NCI-H2196 (cell line): ENCODE measurements at regions not wholly inside any gene's neighbourhood (a gene's known extent, or its start where the extent isn't known, plus 50 kb on each side); places are given as distances from the start of the nearest gene placed in this dataset.

Source experiments
- DNase-seq: peaks from one replicate; lab custom pipeline; 2025; ENCODE audit not compliant: unreplicated experiment; lab: John Stamatoyannopoulos, UW

DNA sequence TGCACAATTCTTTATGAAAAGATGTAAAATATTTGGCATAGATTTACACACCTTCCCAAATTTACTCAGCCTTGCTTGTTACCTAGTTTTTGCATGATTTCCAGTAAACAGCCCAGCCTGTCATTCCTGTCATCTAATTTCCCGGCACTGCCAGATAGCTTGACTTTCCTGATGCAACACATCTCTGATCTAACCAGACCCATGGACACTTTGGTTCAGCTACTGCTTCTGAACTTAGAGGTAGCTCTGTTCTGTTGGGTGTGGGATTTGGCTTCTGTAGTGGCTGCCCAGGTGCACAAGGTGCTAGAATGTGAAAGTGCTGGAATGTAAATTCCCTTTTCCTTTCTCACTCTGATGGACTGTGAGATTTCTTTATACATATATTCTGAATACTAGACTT lies 1033.5 kb downstream of the SLITRK1 start:
- no peak for DNase-seq

DNA sequence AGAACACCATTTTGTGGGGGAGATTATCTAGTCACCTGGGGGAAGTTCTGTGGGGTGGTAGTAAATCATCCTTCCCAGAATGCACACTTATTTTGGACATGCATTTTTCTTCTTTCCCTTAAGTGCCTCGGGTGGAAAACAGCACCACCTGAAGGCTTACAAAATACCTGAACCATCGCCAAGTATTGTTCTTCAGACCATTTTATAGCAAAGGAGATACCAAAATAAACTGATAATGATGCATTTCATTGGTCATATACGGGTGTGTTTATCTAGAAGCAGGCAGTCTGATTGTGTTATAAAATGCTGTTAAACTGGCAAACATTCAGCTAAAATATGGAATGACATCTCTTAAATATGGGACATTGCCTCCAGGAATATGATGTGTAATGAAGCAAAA lies 1034.7 kb downstream of the SLITRK1 start:
- no peak for DNase-seq

DNA sequence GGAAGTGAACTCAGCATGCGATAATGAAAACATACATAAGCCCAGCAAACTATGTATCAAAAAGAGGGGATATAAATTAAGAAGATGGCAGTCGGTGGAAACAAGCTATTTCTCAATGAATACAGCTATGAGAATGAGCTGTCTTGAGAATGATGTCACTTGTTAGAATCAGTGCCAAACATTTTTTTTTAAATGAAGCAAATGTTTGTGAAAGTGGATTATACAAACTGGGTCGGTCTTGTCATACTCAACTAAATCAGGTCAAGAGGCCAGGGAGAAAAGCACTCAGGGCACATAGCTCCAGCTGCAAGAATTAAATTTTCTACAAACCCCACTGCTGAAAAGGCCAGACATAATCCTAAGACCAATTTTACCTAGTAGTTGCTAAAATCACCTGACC lies 1048.4 kb downstream of the SLITRK1 start:
- DNase-seq: no peak

DNA sequence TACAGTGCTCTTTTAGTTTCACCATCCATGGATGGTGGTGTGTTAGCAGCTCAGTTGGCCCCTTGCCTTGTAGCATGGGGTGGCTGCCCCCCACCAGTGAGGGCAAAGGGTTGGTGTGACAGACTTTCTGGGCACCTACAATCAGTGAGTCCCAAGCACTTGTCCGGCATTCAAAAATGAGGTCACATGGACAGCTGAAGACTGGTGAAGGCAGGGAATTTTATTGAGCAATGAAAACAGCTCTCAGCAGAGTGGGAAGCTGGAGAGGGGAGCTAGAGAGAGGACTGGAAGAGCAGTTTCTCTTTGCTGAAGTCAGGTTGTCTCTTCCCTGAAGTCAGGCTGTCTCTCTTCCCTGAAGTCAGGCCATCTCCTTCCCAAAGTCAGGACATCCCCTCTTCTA lies 1053.2 kb downstream of the SLITRK1 start:
- DNase-seq: no peak

DNA sequence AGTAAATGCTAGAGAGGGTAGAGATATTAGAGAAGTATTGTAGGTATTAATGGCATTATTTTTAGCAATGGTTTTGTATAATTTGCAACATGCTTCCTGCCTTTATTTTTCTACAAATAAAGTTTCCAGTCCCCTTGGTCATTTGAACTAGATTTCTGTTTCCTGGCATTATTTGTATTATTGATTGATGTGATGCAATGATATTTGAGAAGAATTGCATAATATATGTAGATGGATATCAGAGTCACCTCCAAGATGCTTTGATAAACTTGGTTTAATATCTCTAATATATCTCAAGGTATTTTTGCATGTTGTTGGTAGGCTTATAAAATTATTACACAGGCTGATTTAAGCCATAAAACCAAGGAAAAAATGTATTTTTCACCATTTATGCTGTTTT lies 1054.5 kb downstream of the SLITRK1 start:
- DNase-seq: no peak

DNA sequence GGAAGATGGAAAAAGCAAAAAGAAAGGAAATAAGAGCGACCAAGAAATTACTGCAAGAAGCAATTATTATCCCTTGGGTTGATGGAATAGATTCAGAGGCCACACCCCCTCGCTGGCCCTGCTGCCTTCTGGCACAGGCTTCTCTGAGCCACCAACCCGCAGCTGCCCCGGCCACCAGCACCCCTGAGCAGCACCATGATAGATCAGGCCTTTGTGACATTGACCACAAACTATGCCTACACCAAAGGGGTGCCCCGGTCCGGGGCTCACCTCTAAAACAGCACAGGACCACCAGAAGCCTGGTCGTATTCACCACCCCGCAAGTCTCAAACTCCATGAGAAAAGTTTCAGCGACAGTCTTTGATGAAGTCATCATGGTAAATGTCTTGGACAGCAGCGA lies 1059.3 kb downstream of the SLITRK1 start:
- no peak for DNase-seq

DNA sequence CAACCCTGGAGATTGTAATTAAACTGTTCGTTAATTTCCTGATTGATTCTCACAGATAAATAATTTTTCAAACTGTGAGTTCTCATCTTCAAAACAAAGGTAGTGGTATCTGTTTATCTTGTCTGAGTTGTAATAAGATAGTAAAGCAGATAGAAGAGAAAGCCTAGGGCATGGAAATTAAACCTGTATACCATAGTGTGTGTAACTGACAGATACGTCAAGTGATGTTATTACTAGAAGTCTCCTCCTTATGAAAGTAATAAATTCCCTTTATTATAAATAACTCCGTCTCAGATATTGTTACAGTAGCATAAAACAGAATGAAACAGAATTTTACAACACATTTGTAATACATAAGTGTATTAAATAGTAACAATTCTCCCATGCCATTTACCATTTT lies 1065.1 kb downstream of the SLITRK1 start:
- no peak for DNase-seq

DNA sequence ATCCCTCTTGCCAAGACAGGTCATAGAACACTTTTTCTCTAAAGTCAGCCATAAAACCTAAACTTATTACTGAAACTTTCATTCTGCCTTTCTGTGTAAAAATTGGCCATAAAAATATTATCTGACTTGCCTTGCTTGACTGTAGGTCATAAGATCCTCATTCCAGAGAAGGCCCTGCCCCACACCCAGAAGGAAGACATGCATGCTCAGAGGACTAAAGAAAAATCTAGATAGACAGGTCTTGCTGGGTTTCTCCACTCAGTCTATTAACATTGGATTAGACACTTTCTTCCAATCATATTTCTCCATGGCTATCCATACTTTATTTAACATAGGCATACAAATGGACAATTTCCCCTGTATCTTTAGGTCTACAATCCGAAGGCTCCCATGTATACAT lies 1066.5 kb downstream of the SLITRK1 start:
- DNase-seq: no peak

DNA sequence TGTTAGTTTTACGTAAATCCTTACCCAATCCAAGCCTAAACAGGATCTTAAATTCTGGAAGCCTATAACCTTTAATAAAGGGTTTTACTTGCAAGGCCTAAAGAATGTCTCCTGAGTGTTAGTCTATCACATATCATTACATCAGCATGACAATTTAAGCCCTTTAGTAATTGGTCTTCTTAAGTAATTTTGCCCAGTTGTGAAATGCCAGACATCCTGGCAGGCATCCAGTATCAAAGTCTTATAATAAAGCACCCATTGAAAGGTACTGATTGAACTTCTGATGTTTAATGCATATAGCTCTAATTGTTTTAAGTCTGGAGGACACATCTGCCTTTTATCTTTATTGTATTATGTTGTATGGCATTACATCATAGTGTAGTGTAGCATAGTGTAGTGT lies 1078.9 kb downstream of the SLITRK1 start:
- DNase-seq: no peak

DNA sequence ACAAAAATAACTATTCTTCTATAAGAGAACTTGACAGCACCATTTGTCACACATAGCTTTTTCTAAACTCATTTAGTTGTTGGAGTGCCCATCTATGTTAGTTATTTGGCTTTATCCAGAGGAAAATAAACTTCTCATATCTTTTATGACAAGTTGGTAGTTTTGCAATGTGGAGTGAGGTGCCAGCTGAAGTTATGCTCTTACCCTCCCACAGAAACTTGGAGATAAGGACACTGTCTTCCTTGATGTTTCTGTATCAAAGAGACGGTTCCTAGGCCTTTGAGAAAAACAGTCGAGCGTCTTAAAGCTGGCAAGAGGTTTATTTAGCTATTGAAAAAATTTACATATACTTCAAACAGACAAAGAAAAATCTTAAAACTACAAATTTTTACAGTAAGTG lies 1079.7 kb downstream of the SLITRK1 start:
- no peak for DNase-seq

DNA sequence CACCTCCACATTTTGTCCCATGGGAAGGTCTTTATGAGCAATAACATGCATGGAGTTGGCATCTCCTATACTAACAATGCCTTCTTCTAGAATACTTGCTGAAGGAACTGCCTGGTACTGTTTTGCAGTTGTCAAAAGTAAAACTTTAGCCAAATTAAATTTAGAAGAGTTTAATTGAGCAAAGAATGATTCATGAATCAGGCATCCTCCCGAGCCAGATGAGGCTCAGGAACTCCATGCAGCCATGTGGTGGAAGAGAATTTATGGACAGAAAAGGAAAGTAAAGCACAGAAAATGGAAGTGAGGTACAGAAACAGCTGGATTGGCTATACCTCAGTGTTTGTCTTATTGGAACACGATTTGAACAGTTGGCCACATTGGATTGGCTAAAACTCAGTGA lies 1081.9 kb downstream of the SLITRK1 start:
- no peak for DNase-seq

DNA sequence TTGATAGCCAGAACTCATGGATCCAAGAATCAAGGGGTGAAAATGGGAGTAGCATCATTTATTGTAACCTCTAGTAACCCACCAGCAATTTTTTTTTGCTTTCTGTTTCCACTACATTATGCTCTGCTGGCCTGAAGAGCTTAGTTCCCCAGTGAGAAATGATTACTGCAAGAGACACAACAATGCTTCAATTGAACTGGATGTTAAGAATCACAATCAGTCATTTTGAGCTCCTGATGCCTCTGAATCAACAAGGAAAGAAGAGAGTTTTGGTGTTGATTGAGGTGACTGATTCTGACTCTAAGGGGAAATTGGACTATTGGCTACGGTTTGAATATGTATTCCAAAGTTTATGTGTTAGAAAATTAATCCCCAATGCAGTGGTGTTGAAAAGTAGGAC lies 1084.4 kb downstream of the SLITRK1 start:
- DNase-seq: no peak

DNA sequence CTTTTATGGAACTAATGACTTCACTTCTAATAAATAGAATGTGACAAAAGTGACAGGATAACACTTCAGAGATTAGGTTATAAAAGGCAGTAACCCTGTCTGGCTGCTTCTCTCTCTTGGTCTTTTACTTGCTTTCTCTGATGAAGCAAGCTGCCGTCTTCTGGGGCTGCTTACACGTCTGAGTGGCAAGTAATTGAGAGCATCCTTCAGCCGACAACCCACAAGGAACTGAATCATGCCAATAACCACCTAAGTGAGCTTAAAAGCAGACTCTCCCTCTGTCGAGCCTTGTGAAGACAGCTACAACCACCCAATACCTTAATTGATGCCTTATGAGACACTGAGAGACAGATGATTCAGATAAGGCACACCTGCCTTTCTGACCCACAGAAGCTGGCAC lies 1091.2 kb downstream of the SLITRK1 start:
- no peak for DNase-seq

DNA sequence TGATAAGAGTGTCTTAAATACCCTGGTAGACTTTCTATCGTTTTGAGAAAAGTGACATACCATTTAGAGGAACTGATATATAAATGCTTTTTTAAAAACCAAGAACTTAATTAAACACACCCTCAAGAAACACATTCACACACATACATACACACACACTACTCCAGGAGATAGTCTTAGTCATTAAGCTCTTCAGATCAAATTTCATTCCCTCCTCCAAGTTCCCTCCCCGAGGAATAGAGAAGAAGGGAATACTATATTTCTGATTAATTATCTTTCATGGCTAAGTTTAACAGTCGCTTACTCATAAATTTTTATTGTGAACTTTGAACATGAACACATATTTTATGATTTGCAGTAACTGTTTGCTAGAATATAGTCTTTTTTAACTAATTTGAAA lies 1109.5 kb downstream of the SLITRK1 start:
- no peak for DNase-seq

DNA sequence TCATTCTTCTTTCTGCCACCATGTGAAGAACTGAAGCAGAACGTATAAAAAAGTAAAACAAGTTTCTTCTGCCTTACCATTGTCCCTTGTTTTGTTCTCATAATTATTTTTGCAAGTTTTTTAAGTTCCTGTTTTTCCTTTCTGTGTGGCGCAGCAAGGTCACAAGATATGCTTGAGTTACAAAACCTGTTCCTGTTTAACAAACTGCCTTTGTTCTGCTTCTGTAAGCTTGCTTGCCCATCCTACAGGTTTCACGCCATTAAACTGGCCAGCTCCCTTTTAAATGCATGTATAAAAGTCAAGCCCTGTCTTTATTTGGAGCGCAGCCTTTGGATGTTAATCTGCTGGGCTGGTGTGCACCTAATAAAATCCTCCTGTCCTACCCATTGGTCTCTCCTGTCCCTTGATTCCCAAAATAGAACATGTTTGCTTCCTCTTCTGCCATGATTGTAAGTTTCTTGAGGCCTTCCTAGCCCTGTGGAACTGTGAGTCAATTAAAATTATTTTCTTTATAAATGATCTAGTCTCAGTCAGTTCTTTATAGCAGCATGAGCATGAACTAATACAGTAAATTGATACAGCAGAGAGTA lies 1115.4 kb downstream of the SLITRK1 start:
- DNase-seq: no peak

DNA sequence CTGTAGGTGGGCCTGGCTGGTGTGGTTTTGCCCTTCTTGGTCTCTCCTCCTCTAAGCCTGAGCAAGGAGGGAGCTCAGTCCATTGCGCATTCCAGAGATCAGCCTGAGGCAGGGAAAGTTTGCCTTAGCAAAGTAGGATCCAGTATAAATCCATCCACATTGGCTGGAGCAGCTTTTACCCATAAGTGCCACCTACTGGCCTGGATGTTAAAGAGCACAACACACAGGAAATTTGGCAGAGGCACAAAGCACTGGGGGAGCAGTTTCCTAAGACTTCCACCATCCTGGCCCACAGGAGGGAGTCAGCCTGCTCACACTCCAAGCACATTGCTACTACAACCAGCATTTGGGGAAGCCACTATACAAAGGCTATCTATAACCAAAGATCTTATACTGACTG lies 1124.2 kb downstream of the SLITRK1 start:
- DNase-seq: no peak

DNA sequence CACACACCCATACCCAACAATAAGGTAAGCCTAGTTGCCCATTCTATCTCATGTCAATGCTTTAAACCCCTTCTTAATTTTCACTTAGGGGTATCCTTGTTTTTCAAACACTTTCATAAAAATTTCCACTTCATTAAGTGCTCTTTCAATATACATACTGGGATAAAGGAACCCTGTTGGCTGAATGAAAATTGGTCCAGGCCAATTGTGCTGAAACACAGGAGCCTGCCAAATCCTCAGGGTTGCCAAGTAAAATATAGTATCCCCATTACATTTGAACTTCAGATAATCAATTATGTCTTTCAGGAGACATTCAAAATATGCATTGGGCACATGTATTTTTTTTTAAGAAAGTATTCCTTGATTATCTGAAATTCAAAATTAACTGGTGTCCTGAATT lies 1131.1 kb downstream of the SLITRK1 start:
- no peak for DNase-seq

DNA sequence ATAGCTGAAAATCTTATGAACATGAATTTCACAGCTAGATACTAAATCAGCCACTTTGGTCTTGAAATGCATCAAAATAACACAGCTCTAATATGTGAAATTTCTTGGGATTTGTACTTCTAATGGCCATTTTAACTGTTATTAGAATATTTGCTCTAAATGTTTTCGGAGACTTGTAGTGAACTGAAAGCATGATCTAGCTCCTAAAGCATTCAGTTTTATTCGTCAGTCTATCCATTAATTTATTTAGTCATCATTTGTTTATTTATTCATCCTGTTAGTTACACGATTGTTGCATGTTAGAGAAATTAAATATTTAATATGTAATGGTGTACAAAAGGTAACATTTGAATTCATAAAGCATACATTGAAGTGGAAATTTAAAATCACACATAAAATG lies 1132.7 kb downstream of the SLITRK1 start:
- DNase-seq: no peak

DNA sequence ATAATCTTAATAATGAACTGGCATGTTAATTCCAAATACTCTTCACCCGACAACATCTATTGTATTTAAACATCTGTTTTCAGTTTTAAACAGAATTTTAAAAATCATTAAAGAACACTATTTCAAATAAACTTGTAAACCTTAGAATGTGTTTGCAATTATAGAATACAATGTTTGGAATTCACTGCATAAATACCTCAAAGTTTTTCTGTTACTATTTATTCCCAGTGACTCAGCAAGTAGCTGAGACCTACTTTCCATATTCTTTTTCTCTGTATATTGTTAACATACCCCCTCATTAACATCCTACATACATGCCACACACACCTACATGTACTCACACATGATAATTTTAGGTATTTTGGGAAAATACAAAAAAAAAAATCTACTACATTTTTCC lies 1134.3 kb downstream of the SLITRK1 start:
- no peak for DNase-seq

DNA sequence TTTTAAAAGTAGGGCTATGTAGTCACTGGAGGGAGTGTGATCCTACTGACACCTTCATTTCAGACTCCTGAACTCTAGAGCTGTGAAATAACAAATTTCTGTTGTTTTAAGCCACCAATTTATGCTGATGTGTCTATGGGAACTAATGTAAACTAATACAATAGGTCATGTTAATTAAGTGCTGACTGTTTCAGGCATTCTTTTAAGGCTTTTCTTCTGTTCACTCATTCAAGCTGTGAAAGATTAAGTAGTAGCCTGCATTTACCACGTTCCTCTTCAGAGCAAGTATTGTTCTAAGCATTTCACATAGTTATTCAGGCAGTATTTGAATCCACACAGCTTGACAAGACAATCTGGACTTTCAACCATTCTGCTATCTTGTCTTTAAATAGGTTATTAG lies 1135.0 kb downstream of the SLITRK1 start:
- DNase-seq: no peak

DNA sequence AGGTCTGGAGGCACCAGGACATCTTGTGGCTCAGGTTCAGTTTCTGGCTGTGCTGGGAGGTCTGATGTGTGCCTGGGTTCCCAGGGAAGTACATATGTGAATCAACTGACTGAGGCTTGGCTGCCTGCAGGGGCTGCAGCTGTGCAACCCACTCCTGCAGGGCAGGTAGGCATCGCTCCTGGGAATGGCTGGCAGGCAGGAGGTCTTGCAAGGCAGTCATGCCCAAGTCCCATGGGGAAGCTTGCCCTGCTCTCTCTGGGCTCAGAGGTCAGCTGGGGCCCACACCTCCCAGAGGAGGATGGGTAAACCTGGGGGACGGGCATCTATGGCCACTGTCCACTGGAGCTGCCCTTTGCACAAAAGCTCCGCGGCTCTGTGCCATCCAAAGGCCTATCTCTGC lies 1141.8 kb downstream of the SLITRK1 start:
- no peak for DNase-seq

DNA sequence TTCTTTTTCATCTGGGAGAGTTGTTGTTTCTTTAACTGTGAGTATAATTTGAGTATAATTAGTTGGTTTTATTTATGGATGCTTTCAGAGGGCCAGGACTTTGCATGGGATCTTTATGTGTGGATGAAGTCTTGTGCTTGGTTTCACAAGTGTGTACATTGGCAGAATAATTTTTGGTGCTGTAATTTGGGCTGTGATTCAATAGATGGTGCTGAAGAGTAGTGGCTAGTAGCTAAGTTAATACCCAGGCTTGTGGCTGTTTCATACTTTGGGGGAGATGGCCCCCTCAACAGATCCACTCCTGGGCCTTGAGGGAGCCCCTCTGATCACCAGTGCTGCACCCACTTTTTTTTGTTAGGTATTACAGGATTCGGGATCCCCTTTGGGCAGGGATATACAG lies 1142.4 kb downstream of the SLITRK1 start:
- no peak for DNase-seq

DNA sequence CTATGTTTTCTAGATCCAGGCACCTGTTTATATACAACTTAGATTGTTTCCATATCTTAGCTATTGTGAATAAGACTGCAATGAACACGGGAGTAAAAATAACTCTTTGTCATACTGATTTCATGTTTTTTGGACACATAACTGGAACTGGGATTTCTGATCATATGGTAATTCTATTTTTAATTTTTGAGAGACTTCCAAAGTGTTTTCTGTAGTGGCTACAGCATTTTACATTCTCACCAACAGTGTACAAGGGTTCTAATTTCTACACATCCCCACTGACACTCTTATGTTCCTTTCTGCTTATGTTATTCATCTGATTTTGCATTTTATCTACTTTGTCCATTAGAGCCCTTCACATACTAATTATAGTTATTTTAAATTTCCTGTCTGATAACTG lies 1152.9 kb downstream of the SLITRK1 start:
- DNase-seq: no peak

DNA sequence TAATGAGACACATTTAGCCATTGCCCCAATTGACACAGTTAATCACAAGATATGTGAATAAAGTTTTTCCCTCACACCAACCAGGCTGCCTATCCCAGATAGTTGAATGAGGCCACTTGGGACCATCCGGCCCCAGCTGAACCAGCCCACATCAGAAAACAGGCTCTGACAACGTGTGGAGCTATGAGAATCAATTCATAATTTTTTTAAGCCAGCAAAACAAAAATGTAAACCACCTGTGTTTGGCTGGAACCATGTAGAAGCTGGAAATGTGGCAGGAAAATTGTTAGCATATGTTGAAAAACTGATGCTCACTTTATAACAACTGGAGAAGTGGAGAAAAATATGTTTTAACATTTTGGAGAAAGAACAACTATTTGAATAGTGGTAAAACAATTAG lies 1161.3 kb downstream of the SLITRK1 start:
- no peak for DNase-seq
